Endothelial cell of umbilical vein (primary cell): ENCODE measurements at regions not wholly inside any gene's neighbourhood (a gene's known extent, or its start where the extent isn't known, plus 50 kb on each side); places are given as distances from the start of the nearest gene placed in this dataset.

ENCODE experiments used
- BruUV-seq: library from RNA; stranded (reverse); fragments of 400-500 nt; replicated peaks from 2 replicates; lab custom pipeline; 2021; lab: Mats Ljungman, UMichigan
- CTCF ChIA-PET: fragments of 300-600, 350-600 bp; sonication (Branson Sonifier 250); formaldehyde crosslinking; loops from one replicate; lab custom pipeline; 2021; ENCODE audit warnings: antibody characterized with exemption, inconsistent platforms; lab: Charles Lee
- POLR2A ChIA-PET: fragments of 300-600, 350-600 bp; sonication (Branson Sonifier 250); formaldehyde crosslinking; loops from one replicate; lab custom pipeline; 2021; ENCODE audit warnings: antibody characterized with exemption, inconsistent platforms; lab: Charles Lee
- DNase-seq: peaks from one replicate; pipeline ENCODE4 v3.0.0-alpha.2; 2011; ENCODE audit warnings: low read depth, low spot score
- FAIRE-seq: peaks from 2 replicates; lab custom pipeline; 2011; peaks lifted over from hg19 to GRCh38; lab: Jason Lieb, UNC
- H2AFZ ChIP-seq: 2 replicates; pipeline ENCODE4 v1.6.0; 2012; ENCODE audit warnings: low read depth, low read length, control low read depth, inconsistent platforms
- H3K27ac ChIP-seq: 2 replicates; pipeline ENCODE4 v1.5.1; 2011; ENCODE audit warnings: low read depth, mild to moderate bottlenecking, control low read depth, low read length, moderate library complexity; ENCODE audit not compliant: insufficient read depth
- H3K27me3 ChIP-seq, 2 experiments: 2 replicates each; pipeline versions ENCODE4 v1.6.0 to v1.6.1; 2011; ENCODE audit warnings: low read length in 2 of 2, mixed read lengths in 1 of 2; ENCODE audit not compliant: control insufficient read depth in 2 of 2, insufficient read depth in 2 of 2
- H3K36me3 ChIP-seq, 2 experiments: 2 replicates in 1 of 2; 3 replicates in 1 of 2; pipeline ENCODE4 v1.5.1; 2011; ENCODE audit warnings: low read length in 2 of 2, mild to moderate bottlenecking in 1 of 2, moderate library complexity in 1 of 2; ENCODE audit not compliant: control insufficient read depth in 2 of 2, insufficient read depth in 2 of 2; ENCODE audit errors: extremely low read depth in 1 of 2
- H3K4me1 ChIP-seq: 3 replicates; pipeline ENCODE4 v1.5.1; 2011; ENCODE audit warnings: mild to moderate bottlenecking, low read length; ENCODE audit not compliant: control insufficient read depth, insufficient read depth; ENCODE audit errors: extremely low read depth
- H3K4me2 ChIP-seq: 2 replicates; pipeline ENCODE4 v1.6.1; 2011; ENCODE audit warnings: low read length, control low read depth, mixed read lengths; ENCODE audit not compliant: insufficient read depth
- H3K4me3 ChIP-seq, 3 experiments: fragments of 200-600 bp in 1 of 3; sonication (generic), shearing (Covaris generic) in 1 of 3; replicated peaks in 1 of 3; 2 replicates each; pipeline ENCODE4 v1.5.1; 2011 to 2016; ENCODE audit warnings: control low read depth in 3 of 3, low read length in 3 of 3, mild to moderate bottlenecking in 2 of 3, inconsistent platforms in 1 of 3, low read depth in 1 of 3, moderate library complexity in 1 of 3; ENCODE audit not compliant: insufficient read depth in 1 of 3
- H3K79me2 ChIP-seq: 2 replicates; pipeline ENCODE4 v1.6.0; 2012; ENCODE audit warnings: low read length, inconsistent platforms; ENCODE audit not compliant: control insufficient read depth, insufficient read depth
- H3K9ac ChIP-seq: replicated peaks from 2 replicates; pipeline ENCODE3; 2011; ENCODE audit warnings: low read length, control low read depth; ENCODE audit not compliant: insufficient read depth; ENCODE audit errors: extremely low read depth
- H3K9me1 ChIP-seq: replicated peaks from 3 replicates; pipeline ENCODE4 v1.6.0; 2011; ENCODE audit warnings: mild to moderate bottlenecking, low read length; ENCODE audit not compliant: control insufficient read depth, insufficient read depth; ENCODE audit errors: extremely low read depth
- H3K9me3 ChIP-seq: replicated peaks from 2 replicates; pipeline ENCODE4 v1.5.1; 2012; ENCODE audit warnings: low read length, inconsistent platforms; ENCODE audit not compliant: control insufficient read depth, insufficient read depth
- H4K20me1 ChIP-seq: replicated peaks from 2 replicates; pipeline ENCODE3; 2011; ENCODE audit warnings: mild to moderate bottlenecking, low read length; ENCODE audit not compliant: control insufficient read depth, insufficient read depth; ENCODE audit errors: extremely low read depth
- CTCF ChIP-seq, 2 donors: IDR thresholded peaks; 1 replicate in 1 of 2; 2 replicates in 1 of 2; pipeline ENCODE4 v1.5.1; 2011; ENCODE audit warnings: low read length in 2 of 2, mild to moderate bottlenecking in 2 of 2, moderate library complexity in 2 of 2, control low read depth in 1 of 2, inconsistent platforms in 1 of 2, low read depth in 1 of 2; ENCODE audit not compliant: insufficient read depth in 1 of 2; ENCODE audit errors: extremely low read depth in 1 of 2
- EZH2 ChIP-seq: IDR thresholded peaks from 2 replicates; pipeline ENCODE4 v1.6.1; 2012; ENCODE audit warnings: borderline replicate concordance, low read depth, mild to moderate bottlenecking, moderate library complexity, low read length, inconsistent platforms; ENCODE audit not compliant: severe bottlenecking
- FOS ChIP-seq: IDR thresholded peaks from 2 replicates; pipeline ENCODE4 v1.6.1; 2011; ENCODE audit warnings: mild to moderate bottlenecking, low read length, moderate library complexity, borderline replicate concordance; ENCODE audit not compliant: insufficient read depth
- GATA2 ChIP-seq: IDR thresholded peaks from 2 replicates; pipeline ENCODE4 v1.7.0; 2011; ENCODE audit warnings: low read depth, mild to moderate bottlenecking, moderate library complexity, mixed read lengths, low read length; ENCODE audit not compliant: insufficient read length, insufficient read depth
- JUN ChIP-seq: IDR thresholded peaks from 2 replicates; pipeline ENCODE4 v1.6.1; 2011; ENCODE audit warnings: borderline replicate concordance, low read depth; ENCODE audit not compliant: insufficient read length, insufficient read depth
- MAX ChIP-seq: IDR thresholded peaks from 2 replicates; pipeline ENCODE4 v1.6.1; 2011; ENCODE audit not compliant: insufficient read depth, insufficient read length
- MYC ChIP-seq: IDR thresholded peaks from one replicate; pipeline ENCODE4 v1.6.1; 2011; ENCODE audit warnings: mild to moderate bottlenecking, low read depth, low read length
- POLR2A ChIP-seq: IDR thresholded peaks from 2 replicates; pipeline ENCODE4 v1.6.1; 2012; ENCODE audit warnings: low read depth, mild to moderate bottlenecking, control low read depth, low read length
- POLR2AphosphoS5 ChIP-seq: IDR thresholded peaks from 2 replicates; pipeline ENCODE4 v1.6.1; 2012; ENCODE audit warnings: low read depth, mild to moderate bottlenecking, control low read depth, low read length, moderate library complexity; ENCODE audit not compliant: insufficient read depth
- dilution Hi-C: fragments of 300-500 bp; cut with MboI; formaldehyde crosslinking; loops from one replicate; pipeline ENCODE4 v1.15.0; 2019; ENCODE audit warnings: low sequenced_read_pairs; ENCODE audit not compliant: extremely low pct_ligation_motif_present
- intact Hi-C: fragments of 100-400 bp; cut with micrococcal nuclease; formaldehyde crosslinking; loops from one replicate; pipeline ENCODE4 v1.10.0; 2022

- ChIA-PET CTCF (no interaction called here), POLR2A (no interaction called here)
- no peaks in the 10 kb centered on the region for H4K20me1 ChIP-seq
- H3K4me2 ChIP-seq, result no peak overlapping the region
- no peaks in the 10 kb centered on the region for H3K9me1 ChIP-seq
- FAIRE-seq (no peak), DNase-seq (no peak)
- no peaks in the 10 kb centered on the region for H3K79me2 ChIP-seq
- H3K4me1 ChIP-seq, result no peaks in the 10 kb centered on the region
- no peaks in the 10 kb centered on the region for H3K36me3 ChIP-seq
- intact Hi-C loops, result no loop called here
- no peak overlapping the region for H3K4me3 ChIP-seq
- H2AFZ ChIP-seq, result no peak overlapping the region
- H3K9ac ChIP-seq, result no peak overlapping the region
- H3K9me3 ChIP-seq, result no peaks in the 10 kb centered on the region
- BruUV-seq, result no TSS peak
- dilution Hi-C loops, result no loop called here
- H3K27me3 ChIP-seq, result no peaks in the 10 kb centered on the region
- TF ChIP-seq POLR2AphosphoS5, result no peak
- TF ChIP-seq FOS, result no peak
- no peak for TF ChIP-seq EZH2
- no peak for TF ChIP-seq JUN
- TF ChIP-seq GATA2, result no peak
- no peak for TF ChIP-seq CTCF (IDR thresholded peaks at IDR 0.05; ENCODE audit: extremely low read depth in 1 of 2, insufficient read depth in 1 of 2, low read depth in 1 of 2, low read length in 2 of 2)
- no peak for TF ChIP-seq MAX
- no peak for TF ChIP-seq POLR2A
- no peak for TF ChIP-seq MYC
- no peak overlapping the region for H3K27ac ChIP-seq
Measured at GRCh38 chr3:76897076-76897475, 142.8 kb upstream of the ROBO2 start.
